Suprapubic skin (tissue), 2 donors: ENCODE measurements at regions not wholly inside any gene's neighbourhood (a gene's known extent, or its start where the extent isn't known, plus 50 kb on each side); places are given as distances from the start of the nearest gene placed in this dataset.

Experiments
- EP300 ChIP-seq: sonication (generic); formaldehyde crosslinking; IDR thresholded peaks from one replicate; pipeline ENCODE4 v1.6.1; 2017; ENCODE audit warnings: antibody characterized with exemption
- POLR2A ChIP-seq, 2 donors: fragments of 450-650 bp; IDR thresholded peaks; one replicate each; pipeline ENCODE4 v1.6.1; 2017; ENCODE audit warnings: antibody characterized with exemption in 2 of 2, mild to moderate bottlenecking in 2 of 2, moderate library complexity in 2 of 2

DNA sequence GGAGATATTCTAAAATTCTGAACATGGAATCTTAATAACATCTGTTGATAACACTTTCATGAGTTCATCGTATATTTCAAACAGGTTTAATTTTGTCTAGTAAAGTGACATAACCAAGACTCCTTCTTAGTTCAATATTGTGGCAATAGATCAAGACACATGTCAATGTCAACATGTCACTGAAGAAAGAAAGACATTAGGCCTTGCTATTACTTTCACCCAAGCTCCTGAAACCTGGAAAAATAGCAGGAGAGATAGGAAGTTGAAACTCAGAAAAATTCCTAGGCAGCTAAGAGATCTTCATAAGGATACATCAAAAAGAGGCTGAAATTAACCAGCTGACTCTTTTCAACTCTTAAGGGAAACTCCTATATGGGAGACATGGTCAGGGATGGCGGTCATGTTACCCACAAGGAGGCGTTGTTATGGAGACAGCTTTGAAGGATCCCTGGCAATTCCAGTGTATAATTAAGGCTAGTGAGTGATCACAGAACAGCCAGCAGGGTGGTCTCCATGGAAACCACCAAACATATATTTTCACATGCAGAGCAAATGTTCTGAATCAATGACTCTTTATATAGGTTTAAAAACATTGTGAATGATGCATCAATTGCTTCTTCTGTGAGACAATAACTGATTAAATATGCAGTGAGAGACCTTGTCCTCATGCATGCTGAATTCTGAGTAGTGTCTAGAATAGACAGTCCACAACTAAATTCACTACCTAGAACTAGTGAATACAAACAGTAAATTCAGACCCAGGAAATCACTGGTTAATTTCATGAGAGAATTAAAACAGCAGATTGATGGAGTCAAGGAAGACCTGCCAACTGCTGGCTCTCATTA is 115.3 kb upstream of the RIOK3 start:
- TF ChIP-seq POLR2A (IDR thresholded peaks at IDR 0.05) (no peak), EP300 (no peak)
